ENCODE measurements at regions not wholly inside any gene's neighbourhood (a gene's known extent, or its start where the extent isn't known, plus 50 kb on each side); places are given as distances from the start of the nearest gene placed in this dataset.

DNA sequence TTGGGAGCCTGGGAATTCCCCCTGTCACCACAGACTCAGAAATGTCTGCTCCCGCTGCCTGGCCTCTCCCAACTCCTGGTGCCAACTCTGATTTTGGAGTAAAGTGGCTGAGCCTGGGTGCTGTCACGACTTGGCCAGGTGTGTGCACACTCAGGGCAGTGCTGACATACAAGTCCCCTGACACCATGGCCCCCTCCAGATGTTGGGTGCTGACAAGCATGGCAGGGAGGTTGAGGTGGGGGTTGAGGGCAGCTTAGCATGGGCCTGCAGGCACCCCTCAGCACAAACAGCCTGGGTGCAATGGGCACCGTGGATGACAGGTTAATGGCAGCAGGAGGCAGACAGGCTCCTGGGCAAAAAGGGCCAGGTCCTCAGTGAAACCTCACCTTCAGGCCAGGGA is 511.2 kb downstream of the SQOR start:
- no peak for DNase-seq
- 73 to 78% (median 77%) methylated on average over 3 of the region's 3 CpGs for WGBS, 3 donors
- intact Hi-C loops (cut with DNase I) = no loop called here
- Histone ChIP-seq H3K9me3 (no peaks in the 10 kb centered on the region), H3K36me3 (no peaks in the 10 kb centered on the region), H3K27me3 (no peaks in the 10 kb centered on the region), H3K4me1 (ENCODE audit: insufficient read depth) (no peaks in the 10 kb centered on the region), H3K4me3 (no peak overlapping the region), H3K27ac (no peak overlapping the region)
- TF ChIP-seq EP300 (IDR thresholded peaks at IDR 0.05) = no peak
- TF ChIP-seq POLR2A (IDR thresholded peaks at IDR 0.05) = no peak
- TF ChIP-seq, protein P1, sequence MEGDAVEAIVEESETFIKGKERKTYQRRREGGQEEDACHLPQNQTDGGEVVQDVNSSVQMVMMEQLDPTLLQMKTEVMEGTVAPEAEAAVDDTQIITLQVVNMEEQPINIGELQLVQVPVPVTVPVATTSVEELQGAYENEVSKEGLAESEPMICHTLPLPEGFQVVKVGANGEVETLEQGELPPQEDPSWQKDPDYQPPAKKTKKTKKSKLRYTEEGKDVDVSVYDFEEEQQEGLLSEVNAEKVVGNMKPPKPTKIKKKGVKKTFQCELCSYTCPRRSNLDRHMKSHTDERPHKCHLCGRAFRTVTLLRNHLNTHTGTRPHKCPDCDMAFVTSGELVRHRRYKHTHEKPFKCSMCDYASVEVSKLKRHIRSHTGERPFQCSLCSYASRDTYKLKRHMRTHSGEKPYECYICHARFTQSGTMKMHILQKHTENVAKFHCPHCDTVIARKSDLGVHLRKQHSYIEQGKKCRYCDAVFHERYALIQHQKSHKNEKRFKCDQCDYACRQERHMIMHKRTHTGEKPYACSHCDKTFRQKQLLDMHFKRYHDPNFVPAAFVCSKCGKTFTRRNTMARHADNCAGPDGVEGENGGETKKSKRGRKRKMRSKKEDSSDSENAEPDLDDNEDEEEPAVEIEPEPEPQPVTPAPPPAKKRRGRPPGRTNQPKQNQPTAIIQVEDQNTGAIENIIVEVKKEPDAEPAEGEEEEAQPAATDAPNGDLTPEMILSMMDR (IDR thresholded peaks at IDR 0.05) = no peak

DNA sequence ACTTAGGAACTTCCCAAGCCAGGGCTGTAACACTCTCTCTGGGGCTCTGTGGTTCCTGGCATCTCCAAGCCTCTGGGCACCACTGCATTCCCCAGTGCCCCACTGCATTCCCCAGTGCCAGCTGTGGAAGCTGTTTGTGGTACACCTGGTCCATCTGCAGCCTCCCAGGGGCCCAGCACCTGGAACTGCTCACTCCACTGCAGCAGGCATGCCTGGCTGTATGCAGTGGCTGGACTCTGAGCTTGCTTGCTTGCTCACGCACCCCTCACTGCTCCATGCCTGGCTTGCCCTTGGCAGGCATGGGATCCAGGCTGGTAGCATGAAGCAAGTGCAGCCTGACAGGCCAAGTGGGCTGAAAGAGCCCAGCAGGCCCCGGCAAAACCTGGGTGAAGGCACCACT is 512.1 kb downstream of the SQOR start:
- no peak for DNase-seq
- Histone ChIP-seq H3K36me3 (no peaks in the 10 kb centered on the region), H3K4me1 (ENCODE audit: insufficient read depth) (no peaks in the 10 kb centered on the region), H3K27me3 (no peaks in the 10 kb centered on the region), H3K27ac (no peak overlapping the region), H3K4me3 (no peak overlapping the region), H3K9me3 (no peaks in the 10 kb centered on the region)
- WGBS, 3 donors = 68 to 80% (median 79%) methylated on average over 2 of the region's 2 CpGs
- intact Hi-C loops (cut with DNase I) = no loop called here
- no peak for TF ChIP-seq POLR2A (IDR thresholded peaks at IDR 0.05)
- TF ChIP-seq EP300 (IDR thresholded peaks at IDR 0.05) = no peak
- TF ChIP-seq, protein P1 (IDR thresholded peaks at IDR 0.05) = no peak

DNA sequence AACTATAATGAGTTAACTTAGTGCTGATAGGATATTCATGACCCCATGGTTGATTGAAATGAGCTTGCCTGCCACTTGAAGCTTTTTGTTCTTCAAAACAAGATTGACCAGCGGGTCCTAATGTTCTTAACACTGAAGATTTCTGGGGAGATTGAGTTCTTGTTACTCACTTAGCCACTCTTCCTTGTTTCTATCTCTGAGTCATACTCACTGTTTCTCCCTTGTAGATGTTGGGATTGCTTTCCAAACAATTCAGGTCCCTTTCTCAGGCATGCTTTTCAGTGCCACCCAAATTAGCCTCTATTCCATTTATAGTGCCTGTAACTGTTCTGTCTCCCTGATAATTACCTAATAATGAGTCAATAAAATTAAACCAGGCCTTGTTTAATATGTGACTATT is 517.0 kb downstream of the SQOR start:
- Histone ChIP-seq H3K27me3 (no peaks in the 10 kb centered on the region), H3K36me3 (no peaks in the 10 kb centered on the region), H3K4me1 (ENCODE audit: insufficient read depth) (no peaks in the 10 kb centered on the region), H3K4me3 (no peak overlapping the region), H3K9me3 (no peaks in the 10 kb centered on the region), H3K27ac (no peak overlapping the region)
- DNase-seq = no peak
- intact Hi-C loops (cut with DNase I) = no loop called here
- TF ChIP-seq POLR2A (IDR thresholded peaks at IDR 0.05) = no peak
- no peak for TF ChIP-seq EP300 (IDR thresholded peaks at IDR 0.05)
- TF ChIP-seq, protein P1 (IDR thresholded peaks at IDR 0.05) = no peak
- WGBS, 3 donors = 82 to 93% (median 90%) methylated on average over 1 of the region's 1 CpG

DNA sequence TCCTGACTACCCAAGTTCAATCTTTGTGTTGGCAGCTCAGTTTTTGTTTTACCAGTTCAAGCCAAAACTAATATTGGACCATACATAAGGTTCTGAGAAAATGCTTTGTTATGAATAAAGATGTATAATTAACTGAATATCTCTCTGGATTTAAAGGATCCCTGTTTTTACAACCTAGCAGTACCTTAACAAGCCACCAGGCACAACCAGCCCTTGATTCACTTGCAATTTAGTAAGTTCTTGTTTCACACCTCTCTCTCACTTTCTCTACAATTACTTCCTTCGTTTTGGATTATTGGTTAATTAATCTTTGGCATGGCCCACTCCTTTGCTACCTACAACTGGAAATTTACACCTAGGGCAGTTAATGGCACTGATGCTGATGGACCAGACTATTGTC is 531.9 kb downstream of the SQOR start:
- Histone ChIP-seq H3K4me3 (no peak overlapping the region), H3K9me3 (no peaks in the 10 kb centered on the region), H3K4me1 (ENCODE audit: insufficient read depth) (no peaks in the 10 kb centered on the region), H3K36me3 (no peaks in the 10 kb centered on the region), H3K27me3 (no peaks in the 10 kb centered on the region), H3K27ac (no peak overlapping the region)
- 18 to 33% (median 32%) methylated on average over 1 of the region's 1 CpG for WGBS, 3 donors
- intact Hi-C loops (cut with DNase I) = no loop called here
- TF ChIP-seq, protein P1 (IDR thresholded peaks at IDR 0.05) = no peak
- no peak for TF ChIP-seq POLR2A (IDR thresholded peaks at IDR 0.05)
- TF ChIP-seq EP300 (IDR thresholded peaks at IDR 0.05) = no peak
- no peak for DNase-seq

DNA sequence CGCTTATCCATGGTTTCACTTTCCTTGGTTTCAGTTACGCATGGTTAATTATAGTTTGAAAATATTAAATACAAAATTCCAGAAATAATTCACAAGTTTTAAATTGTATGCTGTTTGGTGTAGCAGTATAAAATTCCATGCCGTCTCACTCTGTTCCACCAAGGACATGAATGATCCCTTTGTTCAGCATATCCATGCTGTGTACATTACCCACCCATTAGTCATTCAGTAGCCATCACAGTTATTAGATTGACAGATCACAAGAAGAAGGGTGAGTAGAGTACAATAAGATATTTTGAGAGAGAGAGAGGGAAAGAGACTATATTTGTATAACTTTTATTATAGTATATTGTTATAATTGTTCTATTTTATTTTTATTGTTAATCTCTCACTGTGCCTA is 535.5 kb downstream of the SQOR start:
- Histone ChIP-seq H3K27me3 (no peaks in the 10 kb centered on the region), H3K27ac (no peak overlapping the region), H3K36me3 (no peaks in the 10 kb centered on the region), H3K4me3 (no peak overlapping the region), H3K9me3 (no peaks in the 10 kb centered on the region), H3K4me1 (ENCODE audit: insufficient read depth) (no peaks in the 10 kb centered on the region)
- intact Hi-C loops (cut with DNase I) = no loop called here
- no peak for DNase-seq
- 88 to 91% (median 88%) methylated on average over 3 of the region's 3 CpGs for WGBS, 3 donors
- TF ChIP-seq POLR2A (IDR thresholded peaks at IDR 0.05) = no peak
- TF ChIP-seq EP300 (IDR thresholded peaks at IDR 0.05) = no peak
- TF ChIP-seq, protein P1 (IDR thresholded peaks at IDR 0.05) = no peak
